ENCODE measurements at regions not wholly inside any gene's neighbourhood (a gene's known extent, or its start where the extent isn't known, plus 50 kb on each side); places are given as distances from the start of the nearest gene placed in this dataset.

DNA sequence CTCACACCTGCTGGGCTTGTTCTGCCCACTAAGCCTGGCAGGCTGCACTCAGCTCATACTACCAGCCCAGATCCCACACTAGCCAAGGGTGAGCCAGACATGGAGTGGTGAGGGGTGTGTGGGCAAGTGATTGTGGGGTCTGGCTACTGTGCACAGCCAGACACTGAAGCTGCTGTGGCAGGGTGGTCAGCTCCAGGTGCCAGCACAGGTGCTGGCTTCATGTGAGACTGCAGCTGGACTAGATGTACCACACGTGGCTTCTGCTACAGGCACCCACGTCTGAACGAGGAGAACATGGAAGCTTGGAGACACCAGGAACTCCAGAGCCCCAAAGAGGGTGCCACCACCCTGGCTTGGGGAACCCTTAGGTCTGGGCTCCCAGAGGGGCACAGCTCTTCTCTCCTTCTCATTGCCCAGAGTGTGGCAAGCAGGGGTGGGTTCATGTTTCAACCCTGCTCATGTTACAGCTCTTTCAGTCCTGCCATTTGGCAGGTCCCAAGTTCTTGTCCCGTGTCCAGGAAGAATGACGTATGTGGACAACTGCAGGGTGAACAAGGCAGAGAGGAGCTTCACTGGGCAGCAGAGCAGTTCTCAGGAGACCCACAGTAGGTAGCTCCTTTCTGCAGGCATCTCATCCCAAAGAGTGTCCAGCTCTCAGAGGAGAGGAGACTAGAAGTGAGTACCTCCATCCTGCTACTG is 1624.2 kb upstream of the TMEFF2 start:
- no peaks in the 10 kb centered on the region for H3K36me3 ChIP-seq
- no peak overlapping the region for H3K4me3 ChIP-seq
- TF ChIP-seq Cebpa-rat (IDR thresholded peaks at IDR 0.05), result no peak
- H3K4me1 ChIP-seq, result no peaks in the 10 kb centered on the region
- H4K20me1 ChIP-seq, result no peaks in the 10 kb centered on the region
- H3K4me2 ChIP-seq, result no peak overlapping the region
- H3K27me3 ChIP-seq, result no peaks in the 10 kb centered on the region
- no peak overlapping the region for H3K27ac ChIP-seq
- H3K9ac ChIP-seq, result no peak overlapping the region
- H3K9me3 ChIP-seq (replicated peaks in 1 of 11), result peaks cover 8 to 17% (median 14%) of the 10 kb centered on the region in 11 experiments; a peak in 21 of 22 replicates

DNA sequence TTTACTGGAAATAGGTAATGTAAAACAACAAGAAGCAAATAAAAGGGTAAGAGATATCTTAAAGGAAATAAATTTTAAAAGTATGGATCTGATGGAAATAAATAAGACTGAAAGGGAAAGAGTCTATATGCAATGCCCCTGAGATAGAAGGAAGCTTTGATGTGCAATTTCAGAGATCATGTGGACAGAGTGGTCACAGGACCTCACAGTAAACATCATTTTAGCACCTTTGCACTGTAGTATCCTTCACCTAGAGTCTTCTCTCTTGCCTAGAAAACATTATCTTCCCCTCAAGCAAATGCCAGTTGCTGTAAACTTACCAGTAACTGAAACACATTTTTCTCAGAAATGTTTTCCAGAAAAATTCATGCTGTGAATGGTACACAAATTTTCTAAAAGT is 1621.3 kb upstream of the TMEFF2 start:
- Histone ChIP-seq H3K36me3 (no peaks in the 10 kb centered on the region), H4K20me1 (no peaks in the 10 kb centered on the region), H3K4me2 (no peak overlapping the region), H3K27me3 (no peaks in the 10 kb centered on the region), H3K4me3 (no peak overlapping the region), H3K27ac (no peak overlapping the region), H3K9me3 (replicated peaks in 1 of 11) (peaks cover 8 to 17% (median 14%) of the 10 kb centered on the region in 11 experiments; a peak in 21 of 22 replicates), H3K4me1 (no peaks in the 10 kb centered on the region), H3K9ac (no peak overlapping the region)
- TF ChIP-seq Cebpa-rat (IDR thresholded peaks at IDR 0.05), result no peak

DNA sequence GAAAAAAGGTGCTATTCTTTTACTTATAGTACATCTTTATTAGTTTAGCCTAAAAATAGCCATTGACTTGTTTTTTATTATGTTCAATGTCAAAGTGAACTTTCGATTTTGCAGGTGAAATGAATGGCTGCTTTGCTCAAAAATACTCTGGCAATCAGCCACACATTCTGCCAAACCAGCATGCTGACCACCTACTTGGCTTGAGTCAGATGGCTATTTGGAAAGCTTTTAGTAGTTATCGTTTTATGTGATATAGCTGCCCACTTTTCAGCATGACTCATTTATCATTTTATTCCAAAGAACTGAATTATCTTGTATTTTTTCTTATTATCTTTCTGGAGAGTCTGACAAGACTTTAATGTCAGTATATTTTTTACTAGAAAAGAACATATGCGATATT is 1615.8 kb upstream of the TMEFF2 start:
- Histone ChIP-seq H3K27ac (no peak overlapping the region), H3K9me3 (replicated peaks in 1 of 11) (no peaks in the 10 kb centered on the region)
- no peak for TF ChIP-seq Cebpa-rat (IDR thresholded peaks at IDR 0.05)

DNA sequence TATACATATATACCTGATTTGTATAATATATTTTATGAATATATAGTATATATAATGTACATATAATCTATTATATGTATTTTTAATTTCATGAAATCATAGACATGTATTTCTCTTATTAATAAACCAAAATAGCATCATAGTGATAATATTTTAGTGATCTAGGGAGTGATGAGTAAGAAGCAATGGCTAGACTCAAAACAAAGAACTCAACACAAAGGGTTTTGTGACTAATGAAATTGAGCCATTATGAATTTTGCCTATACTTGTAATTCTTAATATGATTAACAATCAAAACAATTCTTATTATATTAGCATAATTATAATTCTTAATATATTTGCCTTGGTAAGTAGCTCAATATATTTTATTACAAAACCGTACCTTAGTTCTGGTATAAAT is 1614.1 kb upstream of the TMEFF2 start:
- H3K9ac ChIP-seq, result no peak overlapping the region
- H3K4me2 ChIP-seq, result no peak overlapping the region
- H4K20me1 ChIP-seq, result no peaks in the 10 kb centered on the region
- H3K27me3 ChIP-seq, result no peaks in the 10 kb centered on the region
- no peaks in the 10 kb centered on the region for H3K9me3 ChIP-seq (replicated peaks in 1 of 11)
- no peaks in the 10 kb centered on the region for H3K4me1 ChIP-seq
- H3K4me3 ChIP-seq, result no peak overlapping the region
- no peak overlapping the region for H3K27ac ChIP-seq
- no peaks in the 10 kb centered on the region for H3K36me3 ChIP-seq
- no peak for TF ChIP-seq Cebpa-rat (IDR thresholded peaks at IDR 0.05)

More for the DNA sequence above, 1615.8 kb upstream of the TMEFF2 start:
- Histone ChIP-seq H3K9ac (no peak overlapping the region), H3K4me3 (no peak overlapping the region), H3K27me3 (no peaks in the 10 kb centered on the region), H3K36me3 (no peaks in the 10 kb centered on the region), H3K4me1 (no peaks in the 10 kb centered on the region), H3K4me2 (no peak overlapping the region), H4K20me1 (no peaks in the 10 kb centered on the region)

- Histone ChIP-seq H3K9ac (no peak overlapping the region), H3K27me3 (no peaks in the 10 kb centered on the region), H3K36me3 (no peaks in the 10 kb centered on the region), H3K4me3 (no peak overlapping the region), H4K20me1 (no peaks in the 10 kb centered on the region), H3K27ac (no peak overlapping the region), H3K4me2 (no peak overlapping the region), H3K4me1 (no peaks in the 10 kb centered on the region), H3K9me3 (replicated peaks in 1 of 11) (no peaks in the 10 kb centered on the region)
- TF ChIP-seq Cebpa-rat (IDR thresholded peaks at IDR 0.05), result no peak
Observed at GRCh38 chr2:193806088-193806774, 1611.5 kb upstream of the TMEFF2 start.

DNA sequence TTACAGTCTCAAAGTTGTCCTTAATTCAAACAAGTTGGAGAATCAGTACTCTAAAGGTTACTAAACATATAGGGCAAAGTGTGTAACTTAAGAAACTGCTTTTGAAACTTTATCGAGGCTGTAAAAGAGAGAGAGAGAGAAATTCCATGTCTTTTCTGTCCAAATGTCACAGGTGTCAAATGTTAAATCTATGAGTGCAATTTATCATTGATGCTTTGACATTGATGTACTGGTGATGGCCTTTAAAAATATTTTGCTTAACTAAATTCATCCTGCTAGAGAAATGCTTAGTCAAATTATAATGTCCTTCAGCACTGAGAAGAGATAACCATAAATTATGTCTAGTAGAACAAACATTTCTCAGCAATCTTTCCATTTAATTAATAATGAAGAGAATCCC is 1602.1 kb upstream of the TMEFF2 start:
- no peak overlapping the region for H3K4me3 ChIP-seq
- H3K9ac ChIP-seq, result no peak overlapping the region
- no peaks in the 10 kb centered on the region for H3K36me3 ChIP-seq
- no peaks in the 10 kb centered on the region for H3K27me3 ChIP-seq
- no peak overlapping the region for H3K4me2 ChIP-seq
- H3K27ac ChIP-seq, result no peak overlapping the region
- no peaks in the 10 kb centered on the region for H4K20me1 ChIP-seq
- no peaks in the 10 kb centered on the region; a peak in 1 of 22 replicates for H3K9me3 ChIP-seq (replicated peaks in 1 of 11)
- no peaks in the 10 kb centered on the region for H3K4me1 ChIP-seq
- TF ChIP-seq Cebpa-rat (IDR thresholded peaks at IDR 0.05), result no peak

DNA sequence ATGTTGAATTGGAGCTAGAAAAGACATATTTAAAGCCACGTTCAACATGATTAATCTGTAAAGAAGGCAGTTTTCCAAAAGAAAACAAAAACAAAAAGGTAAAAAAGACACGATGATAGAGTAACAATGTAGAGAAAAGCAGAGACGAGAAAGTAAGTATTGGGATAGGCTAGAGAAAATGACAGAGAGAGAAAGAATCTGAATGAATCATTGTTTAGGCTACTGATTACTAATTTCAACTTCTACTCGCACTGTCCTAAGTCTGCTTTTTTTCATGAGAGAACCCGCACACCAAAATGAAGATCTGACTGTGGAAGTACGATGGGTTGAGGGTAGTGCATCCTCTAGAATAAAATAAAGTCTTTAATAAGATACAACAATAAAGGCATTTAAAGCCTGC is 1599.2 kb upstream of the TMEFF2 start:
- TF ChIP-seq Cebpa-rat (IDR thresholded peaks at IDR 0.05), result no peak
- no peaks in the 10 kb centered on the region for H3K4me1 ChIP-seq
- H3K9me3 ChIP-seq (replicated peaks in 1 of 11), result no peaks in the 10 kb centered on the region; a peak in 1 of 22 replicates
- no peak overlapping the region for H3K4me2 ChIP-seq
- no peak overlapping the region for H3K4me3 ChIP-seq
- no peaks in the 10 kb centered on the region for H3K27me3 ChIP-seq
- no peak overlapping the region for H3K27ac ChIP-seq
- H3K36me3 ChIP-seq, result no peaks in the 10 kb centered on the region
- H4K20me1 ChIP-seq, result no peaks in the 10 kb centered on the region
- H3K9ac ChIP-seq, result no peak overlapping the region

- no peak overlapping the region for H3K4me2 ChIP-seq
- no peaks in the 10 kb centered on the region for H4K20me1 ChIP-seq
- no peaks in the 10 kb centered on the region for H3K9me3 ChIP-seq (replicated peaks in 1 of 11)
- no peaks in the 10 kb centered on the region for H3K4me1 ChIP-seq
- H3K36me3 ChIP-seq, result no peaks in the 10 kb centered on the region
- TF ChIP-seq Cebpa-rat (IDR thresholded peaks at IDR 0.05), result no peak
- no peak overlapping the region for H3K27ac ChIP-seq
- H3K27me3 ChIP-seq, result no peaks in the 10 kb centered on the region
- no peak overlapping the region for H3K9ac ChIP-seq
- no peak overlapping the region for H3K4me3 ChIP-seq
Observed at GRCh38 chr2:193783681-193784080, 1588.9 kb upstream of the TMEFF2 start.

GRCh38 chr2:193778293-193778692 is 1583.6 kb upstream of the TMEFF2 start:
- Histone ChIP-seq H3K4me2 (no peak overlapping the region), H4K20me1 (no peaks in the 10 kb centered on the region), H3K27me3 (no peaks in the 10 kb centered on the region), H3K9me3 (replicated peaks in 1 of 11) (no peaks in the 10 kb centered on the region), H3K4me1 (peaks cover 0 to 16% (median 0%) of the 10 kb centered on the region in 10 experiments; a peak in 4 of 20 replicates), H3K9ac (no peak overlapping the region), H3K27ac (no peak overlapping the region), H3K4me3 (no peak overlapping the region), H3K36me3 (no peaks in the 10 kb centered on the region)
- TF ChIP-seq Cebpa-rat (IDR thresholded peaks at IDR 0.05), result no peak

DNA sequence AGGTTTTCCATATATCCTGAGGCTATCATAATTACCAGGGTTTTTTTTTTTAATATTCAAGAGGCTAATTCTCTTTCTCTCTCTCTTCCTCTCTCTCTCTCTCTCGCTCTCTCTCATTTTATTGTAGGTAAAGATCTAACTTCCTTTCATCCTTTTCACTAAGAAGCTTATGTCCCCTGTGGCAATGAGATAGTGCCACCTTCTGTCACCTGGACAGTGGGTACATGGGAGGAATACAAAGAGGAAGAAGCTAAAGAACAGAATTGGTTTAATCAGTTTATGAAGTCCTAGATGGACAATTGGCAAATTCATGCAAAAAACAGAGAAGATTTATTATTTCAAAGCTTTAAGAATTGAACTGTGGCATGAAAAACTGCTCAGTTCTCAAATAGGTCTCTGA is 1582.3 kb upstream of the TMEFF2 start:
- Histone ChIP-seq H3K4me2 (no peak overlapping the region), H3K27me3 (no peaks in the 10 kb centered on the region), H3K4me1 (peaks cover 0 to 16% (median 0%) of the 10 kb centered on the region in 10 experiments; a peak in 4 of 20 replicates), H3K9me3 (replicated peaks in 1 of 11) (no peaks in the 10 kb centered on the region), H3K9ac (no peak overlapping the region), H3K27ac (no peak overlapping the region), H3K36me3 (no peaks in the 10 kb centered on the region), H4K20me1 (no peaks in the 10 kb centered on the region), H3K4me3 (no peak overlapping the region)
- no peak for TF ChIP-seq Cebpa-rat (IDR thresholded peaks at IDR 0.05)
